NCI-H1048 (cell line): ENCODE measurements at regions not wholly inside any gene's neighbourhood (a gene's known extent, or its start where the extent isn't known, plus 50 kb on each side); places are given as distances from the start of the nearest gene placed in this dataset.

ENCODE experiments used
- DNase-seq: peaks from one replicate; lab custom pipeline; 2025; lab: John Stamatoyannopoulos, UW

DNA sequence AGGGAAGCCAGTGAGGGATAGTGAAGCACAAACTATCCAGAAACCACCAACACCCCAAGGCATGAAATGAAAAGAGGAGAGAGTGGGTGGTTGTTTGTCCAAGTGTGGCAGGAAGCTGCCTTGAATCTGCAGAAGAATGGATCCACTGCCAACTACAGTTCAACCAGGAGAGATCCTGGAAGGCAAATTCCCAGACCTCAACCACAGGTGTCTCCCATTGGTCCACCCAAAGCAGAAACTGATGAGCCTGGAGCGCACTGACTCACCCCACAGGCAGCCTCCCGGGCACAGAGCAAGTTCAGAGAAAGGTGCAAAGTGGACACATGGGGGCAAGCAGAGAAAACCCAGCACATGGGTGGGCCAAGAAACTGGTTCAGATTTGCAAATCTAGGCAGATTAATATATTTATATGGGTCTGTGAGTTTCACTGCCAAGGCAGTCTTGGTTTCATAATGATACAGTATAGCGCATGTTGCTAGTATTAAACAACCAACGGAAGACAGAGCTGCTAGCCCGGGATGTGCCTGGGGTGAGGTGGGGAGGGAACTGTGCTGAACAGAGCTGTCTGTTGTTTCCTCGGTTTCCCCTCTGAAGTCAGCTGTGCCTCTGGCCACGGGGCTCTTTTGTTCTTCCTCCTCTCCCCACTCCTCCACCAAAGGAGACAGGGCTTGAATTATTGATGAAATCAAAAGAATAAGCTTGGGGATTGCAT is 416.2 kb upstream of the CCDC196 start:
- no peak for DNase-seq

DNA sequence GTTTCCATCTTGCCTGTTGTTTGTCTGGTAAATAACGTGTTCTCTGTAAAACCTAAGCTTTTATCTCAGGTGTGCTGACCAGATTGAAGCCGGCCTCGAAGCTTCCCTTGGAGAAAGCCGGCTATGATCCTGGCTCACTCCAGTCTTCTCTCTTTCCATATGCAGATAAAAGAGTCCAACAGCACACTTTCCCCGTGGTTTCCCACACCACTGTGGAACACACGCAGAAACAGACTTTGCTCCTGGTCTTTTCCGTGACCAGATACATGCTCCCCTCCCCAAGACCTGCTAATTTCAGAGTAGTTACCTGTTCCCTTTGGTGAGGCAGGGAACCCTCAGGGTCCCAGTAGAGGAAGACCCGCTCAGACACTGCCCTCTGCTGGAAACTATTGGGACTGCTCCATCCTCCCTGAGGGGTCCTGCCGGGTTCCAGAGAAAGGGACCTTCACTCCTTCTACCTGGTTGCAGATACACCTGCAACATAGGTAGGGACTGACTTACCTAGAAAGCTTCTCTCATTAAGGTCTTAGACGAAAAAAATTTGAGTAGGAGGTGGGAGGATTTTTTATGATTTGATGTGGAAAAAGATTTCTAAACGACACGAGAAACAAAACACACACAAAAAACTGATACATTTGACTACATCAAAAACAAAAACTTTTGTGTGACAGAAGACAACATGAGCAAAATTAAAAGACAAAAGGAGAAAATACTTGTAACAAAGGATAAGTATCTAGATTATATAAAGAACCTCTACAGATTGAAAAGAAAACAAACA is 415.4 kb upstream of the CCDC196 start:
- DNase-seq: peak; percentile 20

DNA sequence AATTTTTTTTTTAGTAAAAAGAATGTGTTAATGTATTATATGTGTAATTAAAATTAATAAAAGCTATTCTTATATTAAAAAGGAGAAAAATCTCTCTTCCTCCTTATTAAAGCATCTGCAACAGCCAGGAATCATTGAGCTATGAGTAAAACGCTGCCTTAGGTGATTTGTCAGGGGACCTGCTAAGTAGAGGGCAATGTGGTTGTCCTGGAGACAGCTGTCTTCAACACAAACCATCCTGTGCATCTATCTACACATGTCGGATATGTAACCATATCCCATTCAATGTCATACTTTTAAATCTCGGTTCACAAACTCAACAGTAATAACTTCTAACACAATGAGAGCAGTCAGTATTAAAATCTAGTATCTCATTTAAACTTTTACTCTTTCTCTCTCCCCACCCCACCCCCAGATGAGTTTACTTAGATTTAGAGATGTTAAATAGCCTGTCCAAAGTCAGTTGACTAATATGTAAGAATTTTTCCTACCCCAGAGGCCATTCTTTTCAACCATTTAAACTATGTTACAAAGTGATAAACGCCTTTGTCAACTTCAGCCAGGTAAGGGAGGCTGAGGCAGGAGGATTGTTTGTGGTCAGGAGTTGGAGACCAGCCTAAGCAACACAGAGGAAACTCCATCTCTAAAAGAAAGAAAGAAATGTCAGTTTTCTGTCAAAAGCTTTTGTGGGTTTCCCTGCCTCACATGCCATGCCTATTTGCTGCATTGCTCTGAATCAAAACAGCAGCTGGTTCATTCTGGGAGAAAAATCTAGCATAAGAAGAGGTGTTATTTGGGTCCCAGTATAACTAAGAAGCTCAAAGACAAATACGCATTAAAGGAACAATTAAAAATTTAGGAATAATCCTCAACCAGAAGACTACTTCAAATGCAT is 413.7 kb upstream of the CCDC196 start:
- DNase-seq: no peak

DNA sequence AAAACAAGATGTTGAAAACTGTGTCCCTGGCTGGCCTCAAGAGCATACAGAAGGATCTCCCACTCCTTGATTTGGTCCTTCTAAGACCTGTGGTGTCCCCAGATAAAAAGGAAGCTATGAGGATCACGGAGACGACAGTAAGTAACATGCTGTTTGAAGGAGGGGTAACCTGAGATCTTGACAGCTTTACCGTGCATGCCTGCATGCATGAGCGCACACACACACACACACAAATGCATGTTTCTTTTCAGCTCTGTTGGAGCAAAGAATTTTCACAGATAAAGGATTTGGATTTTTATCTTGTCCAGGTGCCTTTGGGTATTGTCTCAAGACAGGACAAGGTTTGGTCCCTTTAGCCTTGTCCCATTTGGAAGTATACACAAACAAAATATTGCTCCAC is 411.6 kb upstream of the CCDC196 start:
- no peak for DNase-seq

DNA sequence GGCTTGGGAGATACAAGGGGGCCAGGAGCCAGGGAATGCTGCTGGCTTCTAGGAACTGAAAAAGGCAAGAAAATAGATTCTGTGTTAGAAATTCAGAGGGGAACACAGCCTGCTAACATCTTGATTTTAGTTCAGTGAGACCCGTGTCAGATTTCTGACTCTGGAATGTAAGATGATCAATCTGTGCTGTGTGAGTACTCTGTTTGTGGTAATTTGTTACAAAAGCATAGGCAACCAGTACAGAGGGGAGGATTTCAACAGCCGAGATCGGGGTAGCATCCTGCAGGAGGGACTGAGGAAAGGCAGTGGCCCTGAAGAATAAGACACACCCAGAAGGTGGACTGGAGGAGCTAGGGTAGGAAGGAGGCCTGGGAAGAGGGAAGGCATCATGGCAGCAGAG is 410.0 kb upstream of the CCDC196 start:
- no peak for DNase-seq

DNA sequence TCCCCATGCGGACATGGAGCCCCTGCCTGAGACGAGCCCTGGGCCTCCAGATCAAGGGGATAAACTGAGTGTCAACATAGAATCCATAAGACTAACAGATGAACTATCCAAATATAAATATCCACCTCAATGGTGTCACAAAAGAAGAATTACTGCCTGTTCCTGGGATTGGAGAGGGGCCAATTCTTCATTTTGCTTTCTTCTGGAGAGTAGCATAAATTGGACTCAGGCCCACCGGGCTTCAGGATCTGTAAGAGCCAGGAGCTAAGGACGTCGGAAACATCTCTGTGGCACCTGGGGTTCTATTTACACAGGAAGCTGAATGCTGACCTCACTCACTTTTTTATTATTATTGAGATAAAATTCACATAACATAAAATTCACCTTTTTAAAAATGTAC is 408.2 kb upstream of the CCDC196 start:
- DNase-seq: no peak

DNA sequence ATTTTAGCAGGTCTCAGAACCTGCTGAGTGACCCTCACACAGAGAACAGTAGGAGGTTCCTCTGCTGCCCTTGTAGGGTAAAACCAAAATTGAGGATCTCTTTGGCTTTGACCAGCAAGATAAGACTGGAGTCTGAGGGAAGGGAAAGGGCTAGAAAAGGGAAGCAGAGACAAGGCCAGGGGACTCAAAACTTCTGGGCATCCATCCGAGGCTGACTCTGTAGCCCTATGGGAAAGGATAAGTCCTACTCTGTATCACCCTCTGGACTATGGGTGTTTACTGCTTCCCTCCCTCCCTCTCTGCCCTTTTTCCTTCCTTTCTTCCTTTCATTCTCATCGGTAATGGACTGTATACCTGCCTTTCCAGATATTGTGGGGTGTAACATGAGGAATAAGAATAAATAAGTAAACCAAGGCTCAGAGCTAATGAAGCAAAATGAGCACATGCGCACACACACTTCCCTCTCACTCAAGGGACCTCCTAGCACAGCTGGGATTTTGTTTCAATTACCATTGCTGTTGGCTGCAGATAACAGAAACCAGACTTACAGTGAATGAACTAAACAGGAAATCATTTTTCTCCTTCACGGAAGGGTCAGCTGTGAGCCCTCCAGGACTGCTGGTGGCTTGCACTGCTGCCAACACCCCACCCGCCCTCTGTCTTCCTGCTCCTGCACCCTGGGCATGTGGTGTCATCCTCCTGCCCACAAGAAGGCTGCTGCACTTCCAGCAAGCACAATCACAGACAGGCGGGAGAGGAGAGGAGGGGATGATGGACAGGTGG is 404.4 kb upstream of the CCDC196 start:
- DNase-seq: no peak

DNA sequence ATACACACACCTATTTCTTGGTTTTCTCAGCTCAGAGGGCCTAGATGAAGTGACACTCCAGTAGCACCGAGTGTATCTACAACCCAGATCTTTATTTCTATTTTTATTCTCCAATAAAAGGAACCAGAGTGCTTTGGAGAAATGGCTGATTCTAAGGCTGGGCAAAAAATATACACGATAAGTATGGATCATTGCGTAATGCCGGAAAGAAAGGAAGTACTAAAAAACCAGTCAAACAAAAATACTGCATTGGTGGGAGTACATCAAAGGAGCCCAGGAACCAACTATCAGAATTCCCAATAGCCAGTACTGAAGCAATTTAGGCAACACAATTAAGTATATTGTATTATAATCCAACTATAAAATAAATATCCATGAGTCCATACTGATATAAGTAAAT is 400.9 kb upstream of the CCDC196 start:
- no peak for DNase-seq

DNA sequence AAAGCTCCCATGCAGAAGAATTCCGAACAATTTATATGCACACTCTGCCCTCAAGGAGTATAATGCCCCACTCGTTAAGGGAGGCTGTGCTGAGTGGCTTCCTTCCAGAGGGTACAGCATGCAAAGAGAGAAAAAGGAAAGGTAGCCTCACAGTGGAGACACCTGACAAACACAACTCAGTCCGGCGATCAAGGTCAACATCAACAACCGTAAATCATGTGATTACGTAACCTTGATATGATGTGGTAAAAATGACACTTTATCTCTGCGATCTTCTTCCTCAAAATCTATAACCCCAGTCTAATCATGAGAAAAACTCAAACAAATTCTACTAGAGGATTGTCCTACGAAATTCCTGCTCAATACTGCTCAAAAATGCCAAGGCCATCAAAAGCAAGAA is 400.5 kb upstream of the CCDC196 start:
- DNase-seq: no peak

DNA sequence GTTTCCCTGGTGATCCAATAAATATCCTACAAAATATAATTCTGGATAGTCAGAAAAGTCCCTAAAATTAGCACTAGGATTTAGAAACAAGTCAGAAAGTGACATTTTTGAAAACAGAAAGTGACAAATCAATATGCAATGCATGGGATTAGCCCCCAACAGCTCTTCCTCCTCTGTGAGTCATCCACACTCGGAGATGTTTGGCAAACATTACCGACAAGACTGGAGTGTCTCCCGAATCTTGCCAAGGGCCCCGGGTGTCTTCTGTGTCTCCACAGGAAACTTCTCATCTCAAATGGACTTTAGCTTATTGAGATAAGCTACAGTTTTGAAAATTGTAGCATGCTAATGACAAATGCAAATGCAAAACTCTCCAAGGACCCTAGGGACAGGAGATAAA is 398.9 kb upstream of the CCDC196 start:
- DNase-seq: no peak

DNA sequence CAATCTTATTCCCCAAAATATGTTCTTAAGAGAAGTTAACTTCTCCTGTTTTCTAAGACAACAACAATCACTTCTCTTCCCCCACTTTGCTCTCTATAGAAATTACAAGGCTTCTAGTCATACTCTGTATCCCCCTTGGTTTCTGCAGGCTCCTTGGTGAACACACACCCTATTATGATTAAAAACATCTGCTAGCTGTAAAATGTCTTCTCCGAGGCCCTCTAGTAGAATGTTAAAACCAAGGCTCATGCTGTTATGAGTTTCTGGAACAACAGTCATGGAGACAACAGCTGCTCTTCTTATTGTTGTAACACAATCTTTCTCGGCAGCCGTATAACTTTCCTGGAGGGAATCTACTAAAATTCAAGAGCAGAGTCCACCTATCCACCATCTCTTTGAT is 397.5 kb upstream of the CCDC196 start:
- DNase-seq: no peak

DNA sequence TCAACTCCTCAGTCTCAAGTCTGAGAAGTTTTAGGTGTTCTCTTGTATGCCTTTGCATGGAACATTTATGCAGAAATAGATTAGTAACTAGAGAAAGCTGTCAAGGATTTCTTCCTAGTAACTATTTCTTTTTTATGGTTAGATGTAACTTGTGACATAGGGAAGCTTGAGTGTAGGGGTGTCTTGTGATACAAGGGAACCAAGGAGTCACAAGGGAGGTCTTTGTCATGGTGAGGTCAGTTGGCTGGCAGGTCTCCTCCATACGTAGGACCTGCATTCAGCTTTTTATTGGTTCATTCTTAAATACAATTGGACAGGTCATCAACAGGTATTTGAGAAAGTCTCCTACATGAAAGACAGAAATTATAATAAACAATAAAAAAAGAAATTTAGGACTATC is 394.0 kb upstream of the CCDC196 start:
- no peak for DNase-seq

DNA sequence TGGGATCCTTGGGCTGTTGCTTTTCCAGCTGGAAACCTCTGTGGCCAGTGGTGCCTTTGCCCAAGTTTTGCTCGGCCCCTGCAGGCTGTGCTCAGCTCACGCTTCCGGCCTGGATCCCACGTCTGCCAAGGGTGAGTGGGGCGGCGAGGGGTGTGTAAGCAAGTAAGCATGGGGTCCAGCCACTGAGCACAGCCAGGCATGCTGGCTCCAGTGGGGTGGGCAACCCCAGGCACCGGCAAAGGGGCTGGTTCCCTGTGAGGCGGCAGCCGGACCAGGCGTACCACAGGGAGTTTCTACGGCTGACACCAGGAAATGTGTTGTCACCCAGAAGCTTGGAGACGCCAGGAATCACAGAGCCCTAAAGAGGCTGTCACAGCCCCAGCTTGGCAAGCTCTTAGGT is 393.4 kb upstream of the CCDC196 start:
- DNase-seq: no peak

DNA sequence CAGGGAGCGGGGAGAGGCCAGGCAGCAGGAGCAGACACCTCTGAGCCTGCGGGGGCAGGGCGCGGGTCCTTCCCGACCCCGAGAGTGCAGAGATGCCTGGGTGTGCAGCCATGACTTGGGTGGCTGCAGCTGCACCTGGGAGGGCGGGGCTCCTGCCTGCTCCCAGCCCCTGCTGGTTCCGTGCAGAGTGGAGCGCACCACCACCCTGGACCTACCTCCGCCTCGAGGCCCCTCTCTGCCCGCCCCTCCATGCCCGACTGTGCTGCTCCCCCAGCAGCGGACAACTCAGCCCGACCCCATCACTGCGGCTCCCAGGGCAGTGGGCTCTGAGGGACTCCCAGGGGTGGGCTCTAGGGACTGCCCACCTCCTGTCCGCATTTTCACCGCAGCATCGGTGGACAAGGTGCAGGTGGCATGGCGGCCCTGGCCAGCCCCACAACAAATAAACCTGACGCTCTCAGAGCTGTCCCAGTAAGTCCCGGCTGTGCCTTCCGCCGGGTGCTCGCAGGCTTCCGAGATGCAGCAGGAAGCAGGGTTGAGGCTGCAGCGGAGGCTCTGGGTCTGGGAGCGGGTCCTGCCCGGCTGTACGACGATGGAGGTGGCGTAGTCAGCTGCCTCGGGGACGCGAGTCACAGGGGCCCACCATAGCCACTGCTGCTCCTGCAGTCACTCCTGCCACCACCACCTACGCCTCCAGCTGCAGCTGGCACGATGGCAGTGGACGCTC is 392.0 kb upstream of the CCDC196 start:
- DNase-seq: no peak

DNA sequence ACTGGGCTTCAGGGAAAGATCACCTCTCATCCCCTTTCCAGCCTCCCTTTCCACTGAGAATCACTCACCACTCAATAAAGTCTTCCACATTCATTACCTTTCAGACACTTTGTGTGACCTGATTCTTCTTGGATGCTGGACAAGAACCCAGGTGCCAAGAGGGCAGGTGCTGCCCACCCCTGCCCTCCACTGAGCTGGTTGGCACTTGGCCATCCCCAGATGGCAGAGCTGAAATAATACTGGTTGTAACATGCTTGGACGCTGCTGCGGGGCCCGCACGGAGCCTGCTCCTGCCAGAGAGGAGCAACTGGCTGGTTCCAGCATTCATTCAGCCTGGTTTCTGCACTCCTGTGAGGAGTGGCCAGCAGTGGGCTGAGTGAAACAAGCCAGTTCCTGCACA is 386.7 kb upstream of the CCDC196 start:
- DNase-seq: no peak

DNA sequence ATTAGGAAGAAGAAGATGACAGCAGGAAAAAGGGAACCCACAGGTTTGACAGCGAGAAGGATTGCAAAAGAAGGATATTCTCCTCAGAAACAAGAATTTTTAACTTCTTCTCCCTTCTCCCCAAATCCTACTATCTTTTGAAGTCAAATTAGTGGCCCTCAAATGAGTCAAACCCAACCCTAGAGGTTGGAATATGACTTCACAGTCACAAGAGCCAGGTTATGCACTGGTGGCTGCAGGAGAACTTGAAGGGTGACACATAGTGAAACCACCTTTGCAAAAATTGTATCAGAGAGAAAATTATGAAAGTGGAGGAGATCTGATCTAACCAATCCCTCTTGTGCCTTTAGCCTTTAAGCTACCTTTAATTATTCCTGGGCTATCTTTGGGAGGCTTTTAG is 386.2 kb upstream of the CCDC196 start:
- DNase-seq: no peak

DNA sequence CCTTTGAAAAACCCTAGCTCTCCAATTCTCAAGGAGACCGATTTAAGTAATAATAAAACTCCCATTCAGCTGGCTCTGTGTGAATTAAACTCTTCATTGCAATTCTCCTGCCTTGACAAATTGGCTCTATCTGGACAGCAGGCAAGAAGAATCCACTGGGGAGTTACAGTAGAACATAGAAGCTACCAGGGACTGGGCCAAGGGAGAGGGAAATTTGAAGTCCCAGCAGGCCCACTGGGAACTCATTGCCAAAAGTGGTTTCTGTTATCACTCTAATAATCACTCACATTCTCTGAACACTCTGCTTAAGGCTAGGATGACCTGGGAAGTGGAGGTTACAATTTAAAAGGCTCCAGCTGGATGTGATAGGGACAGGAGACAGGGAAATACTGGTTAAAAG is 384.5 kb upstream of the CCDC196 start:
- no peak for DNase-seq

DNA sequence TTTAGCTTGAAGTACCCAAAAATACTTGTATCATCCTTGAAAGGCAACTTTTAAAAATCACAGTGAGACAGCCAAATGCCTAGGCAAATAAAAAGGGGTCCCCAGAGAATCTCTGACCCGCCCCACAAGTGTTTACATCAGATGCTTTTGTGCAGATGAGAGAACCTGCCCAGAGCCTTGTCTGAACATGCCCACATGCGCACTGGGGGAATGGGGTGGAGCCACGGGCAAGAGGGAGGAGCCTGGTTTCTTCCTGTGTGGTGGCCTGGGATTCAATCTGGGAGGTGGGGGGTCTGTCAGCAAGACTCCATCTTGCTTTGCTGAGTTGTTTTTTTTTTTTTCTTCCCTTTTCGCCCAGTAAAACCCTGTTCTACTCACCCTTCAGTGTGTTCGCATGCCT is 381.7 kb upstream of the CCDC196 start:
- DNase-seq: no peak

DNA sequence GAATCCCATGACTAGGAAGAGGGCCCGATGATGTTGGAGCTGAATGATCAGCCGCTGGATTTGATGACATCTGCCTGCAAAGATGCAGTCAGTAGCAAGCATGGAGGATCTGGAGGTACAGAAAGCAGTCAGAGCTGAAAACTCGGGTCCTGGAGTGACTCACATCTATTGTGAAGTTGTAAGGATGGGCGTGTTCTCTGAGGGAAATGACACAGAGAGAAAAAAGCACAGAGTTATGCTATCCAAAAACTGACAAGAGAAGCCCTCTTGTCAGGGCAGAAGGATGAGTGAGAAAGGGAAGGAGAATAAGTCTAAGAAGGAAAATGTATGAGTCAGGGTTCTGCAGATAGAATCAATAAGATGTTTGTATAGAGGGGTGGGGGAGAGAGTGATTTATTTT is 380.4 kb upstream of the CCDC196 start:
- no peak for DNase-seq

DNA sequence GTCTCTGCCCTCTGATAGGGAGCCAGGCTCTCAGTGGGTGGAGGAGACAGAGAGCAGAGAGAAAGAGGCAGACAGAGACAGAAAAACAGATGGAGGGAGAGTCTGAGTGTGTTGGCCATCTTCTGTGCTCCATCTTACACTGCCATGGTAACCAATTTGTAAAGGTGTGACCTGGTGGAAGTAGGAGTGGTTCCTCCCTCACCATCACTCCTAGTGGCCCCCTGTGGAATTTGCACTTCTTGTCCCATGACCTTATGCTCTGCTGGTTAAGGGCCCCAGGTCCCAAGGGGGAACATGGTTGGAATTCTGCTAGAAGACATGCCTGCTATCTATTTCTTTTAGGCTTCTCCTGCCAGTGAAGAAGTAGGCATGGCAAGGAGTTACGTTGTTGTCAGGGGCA is 376.7 kb upstream of the CCDC196 start:
- DNase-seq: no peak

DNA sequence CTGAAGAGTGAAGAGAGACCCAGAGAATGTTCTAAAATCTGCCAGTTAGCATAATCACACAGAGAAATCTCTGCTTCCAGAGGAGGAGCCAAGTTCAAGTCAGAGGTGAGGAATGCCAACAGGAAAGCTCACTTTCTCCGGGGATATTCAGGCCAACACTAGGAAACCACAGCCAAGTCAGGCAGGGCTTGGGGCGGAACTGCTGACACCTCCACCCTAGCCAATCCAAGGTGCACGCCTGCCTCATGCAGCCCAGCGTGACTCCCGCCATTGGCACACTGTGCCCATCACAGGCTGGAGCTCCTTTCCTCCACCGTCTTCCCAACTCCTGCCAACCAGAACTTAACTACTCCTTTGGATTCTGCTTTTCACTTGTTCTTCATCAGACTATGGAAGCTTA is 374.3 kb upstream of the CCDC196 start:
- DNase-seq: no peak
